SJSA1 (cell line): ENCODE measurements at regions not wholly inside any gene's neighbourhood (a gene's known extent, or its start where the extent isn't known, plus 50 kb on each side); places are given as distances from the start of the nearest gene placed in this dataset.

ENCODE experiments used
- DNase-seq, 2 experiments: peaks; one replicate each; pipeline ENCODE4 v3.0.0-alpha.2; 2015 to 2020; ENCODE audit warnings: low spot score in 2 of 2, low read depth in 1 of 2
- H3K27ac ChIP-seq: fragments of 250-450 bp; sonication (Bioruptor Pico); 2 replicates; pipeline ENCODE4 v1.5.1; 2020; ENCODE audit warnings: mild to moderate bottlenecking, moderate library complexity
- H3K27me3 ChIP-seq: fragments of 250-450 bp; sonication (Bioruptor Pico); replicated peaks from 2 replicates; pipeline ENCODE4 v1.5.1; 2020; ENCODE audit warnings: mild to moderate bottlenecking, moderate library complexity
- H3K36me3 ChIP-seq: fragments of 250-450 bp; sonication (Bioruptor Pico); 2 replicates; pipeline ENCODE4 v1.5.1; 2020; ENCODE audit warnings: mild to moderate bottlenecking
- H3K4me1 ChIP-seq: fragments of 250-450 bp; sonication (Bioruptor Pico); replicated peaks from 2 replicates; pipeline ENCODE4 v1.6.1; 2021; ENCODE audit warnings: mild to moderate bottlenecking
- H3K4me3 ChIP-seq: fragments of 250-450 bp; sonication (Bioruptor Pico); 2 replicates; pipeline ENCODE4 v1.5.1; 2020; ENCODE audit warnings: mild to moderate bottlenecking
- H3K9me3 ChIP-seq: fragments of 250-450 bp; sonication (Bioruptor Pico); replicated peaks from 2 replicates; pipeline ENCODE4 v1.5.1; 2020; ENCODE audit warnings: mild to moderate bottlenecking

DNA sequence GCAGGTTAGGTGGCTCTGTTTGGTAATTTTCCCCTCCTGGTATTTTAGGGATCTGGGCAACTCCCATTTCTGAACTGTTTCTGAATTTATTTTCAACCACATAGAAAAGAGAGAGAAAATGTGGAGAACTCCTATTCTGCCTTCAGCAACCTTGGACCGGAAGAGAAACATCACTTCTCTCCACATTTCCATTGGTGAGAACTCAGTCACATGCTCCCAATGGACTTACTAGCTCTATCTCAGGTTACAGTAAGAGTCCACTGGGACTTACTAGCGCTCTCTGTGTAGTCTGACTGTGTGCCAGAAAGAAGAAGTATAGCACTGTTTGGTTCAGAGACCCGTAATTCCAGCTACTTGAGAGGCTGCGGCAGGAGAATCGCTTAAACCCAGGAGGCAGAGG lies 383.2 kb downstream of the DUSP6 start:
- no peaks in the 10 kb centered on the region for H3K36me3 ChIP-seq
- no peaks in the 10 kb centered on the region for H3K4me1 ChIP-seq
- DNase-seq = no peak
- H3K4me3 ChIP-seq = no peak overlapping the region
- no peaks in the 10 kb centered on the region for H3K27me3 ChIP-seq
- no peaks in the 10 kb centered on the region for H3K9me3 ChIP-seq
- no peak overlapping the region for H3K27ac ChIP-seq

DNA sequence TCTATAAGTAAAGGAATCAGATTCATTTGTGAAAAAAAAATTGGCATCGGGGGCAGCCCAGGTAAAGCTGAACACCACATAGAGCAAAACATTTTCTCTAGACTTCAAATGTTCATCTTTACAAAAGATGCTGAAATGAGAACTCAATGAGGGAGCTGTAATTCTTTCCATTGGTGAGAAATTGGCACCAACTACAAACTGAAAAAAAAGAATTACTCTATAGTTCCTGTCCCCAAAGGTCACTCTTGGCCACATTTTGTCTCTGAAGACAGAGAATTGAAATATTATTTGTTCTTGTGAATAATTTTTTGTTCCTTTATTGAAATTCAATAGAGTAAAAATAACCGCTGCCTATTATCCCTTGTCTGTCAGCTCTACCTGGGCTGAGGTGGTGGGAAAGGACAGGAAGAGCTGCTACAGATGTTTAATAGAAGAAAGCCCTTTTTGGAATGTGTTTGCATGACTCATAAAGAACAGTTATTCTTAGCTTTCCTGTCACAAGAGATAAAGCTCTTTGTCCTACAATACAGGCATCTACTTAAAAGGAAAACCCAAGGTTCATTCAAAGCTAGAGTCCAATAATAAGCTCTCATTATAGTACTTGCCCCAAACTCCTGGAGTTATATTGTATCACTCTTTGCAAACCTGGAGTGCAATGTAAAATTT lies 380.1 kb upstream of the KITLG start:
- H3K27ac ChIP-seq = no peak overlapping the region
- H3K9me3 ChIP-seq = no peaks in the 10 kb centered on the region

DNA sequence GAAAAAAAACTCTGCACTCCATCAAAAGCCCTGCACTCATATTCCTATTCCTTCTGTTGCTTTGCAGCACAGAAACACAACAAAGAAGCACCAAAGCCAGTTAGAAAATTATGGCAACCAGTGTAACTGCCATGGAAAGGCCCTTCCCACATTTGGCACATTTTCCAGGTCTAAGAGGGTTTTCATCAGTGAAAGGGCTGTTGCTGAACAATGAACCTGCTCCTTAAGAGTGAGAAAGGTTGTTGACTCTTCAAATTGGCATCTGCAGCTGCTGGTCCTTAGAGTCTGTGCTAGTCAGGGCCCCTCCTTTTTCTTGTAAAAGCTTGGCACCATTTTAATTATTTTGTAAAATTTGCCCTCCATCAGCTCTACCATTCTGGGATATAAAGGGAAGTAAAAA lies 378.7 kb upstream of the KITLG start:
- H3K36me3 ChIP-seq = no peaks in the 10 kb centered on the region
- H3K4me3 ChIP-seq = no peak overlapping the region
- DNase-seq = no peak
- H3K4me1 ChIP-seq = no peaks in the 10 kb centered on the region
- no peaks in the 10 kb centered on the region for H3K9me3 ChIP-seq
- no peak overlapping the region for H3K27ac ChIP-seq
- no peaks in the 10 kb centered on the region for H3K27me3 ChIP-seq

More for the DNA sequence above, 380.1 kb upstream of the KITLG start:
- no peaks in the 10 kb centered on the region for H3K4me1 ChIP-seq
- no peak for DNase-seq
- no peak overlapping the region for H3K4me3 ChIP-seq
- no peaks in the 10 kb centered on the region for H3K27me3 ChIP-seq
- H3K36me3 ChIP-seq = no peaks in the 10 kb centered on the region

DNA sequence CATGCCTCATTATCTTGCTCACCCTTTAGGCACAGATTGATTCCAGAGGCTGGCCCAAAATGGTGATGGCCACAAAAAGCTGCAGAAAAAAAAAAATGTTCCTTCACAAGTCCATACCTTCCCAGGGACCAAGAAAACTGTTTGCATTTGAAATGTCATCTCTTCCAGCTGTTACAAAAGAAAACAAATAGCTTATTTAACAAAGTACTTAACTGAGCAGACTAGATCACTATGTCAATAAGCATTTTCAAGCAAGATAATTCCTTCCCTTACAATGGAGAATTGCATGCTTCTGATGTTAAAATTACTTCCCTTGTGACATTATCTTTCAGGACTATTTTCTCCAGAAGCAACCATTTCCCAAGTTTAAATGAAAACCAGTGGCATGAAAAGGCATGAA lies 377.9 kb upstream of the KITLG start:
- no peaks in the 10 kb centered on the region for H3K4me1 ChIP-seq
- no peaks in the 10 kb centered on the region for H3K27me3 ChIP-seq
- H3K9me3 ChIP-seq = no peaks in the 10 kb centered on the region
- no peak for DNase-seq
- no peak overlapping the region for H3K4me3 ChIP-seq
- H3K27ac ChIP-seq = no peak overlapping the region
- no peaks in the 10 kb centered on the region for H3K36me3 ChIP-seq

DNA sequence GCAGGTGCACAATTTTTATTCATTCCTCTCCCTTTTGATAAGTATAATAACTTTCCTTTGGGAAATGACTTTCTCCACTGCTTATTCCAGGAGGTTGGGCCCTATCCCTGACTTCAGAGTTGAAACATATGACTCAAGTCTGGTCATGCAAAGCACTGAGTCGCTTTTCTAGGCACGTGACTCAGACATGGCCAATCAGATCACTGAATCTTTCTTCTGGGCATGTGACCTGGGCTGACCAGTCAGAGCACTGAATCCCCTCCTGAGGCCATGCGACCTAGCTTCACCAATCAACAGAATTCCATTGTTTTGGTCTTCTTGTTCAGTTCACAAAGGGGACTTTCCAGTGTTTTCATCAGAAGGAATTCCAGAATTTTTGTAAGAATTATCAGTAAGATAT lies 377.1 kb upstream of the KITLG start:
- Histone ChIP-seq H3K4me1 (no peaks in the 10 kb centered on the region), H3K27me3 (no peaks in the 10 kb centered on the region), H3K4me3 (no peak overlapping the region), H3K36me3 (no peaks in the 10 kb centered on the region), H3K9me3 (no peaks in the 10 kb centered on the region), H3K27ac (no peak overlapping the region)
- DNase-seq = no peak

DNA sequence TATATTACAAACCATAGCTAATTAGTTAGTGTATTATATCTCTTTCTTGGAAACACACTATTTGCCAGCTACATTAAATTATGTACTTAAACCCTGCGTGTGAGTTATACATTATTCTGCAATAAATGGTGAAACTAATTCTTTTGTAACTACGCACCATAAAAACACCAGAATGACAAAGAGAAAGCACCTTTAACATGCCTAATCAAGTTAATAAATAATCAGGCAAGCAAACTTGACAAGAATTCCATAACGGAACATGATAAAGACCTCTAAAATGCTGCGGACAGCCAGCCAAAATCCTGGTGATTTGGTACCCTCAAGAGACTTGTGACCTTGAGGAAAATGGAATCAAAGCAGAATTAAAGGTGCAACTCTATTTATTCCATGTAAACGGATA lies 375.3 kb upstream of the KITLG start:
- Histone ChIP-seq H3K4me3 (no peak overlapping the region), H3K9me3 (no peaks in the 10 kb centered on the region), H3K36me3 (no peaks in the 10 kb centered on the region)

DNA sequence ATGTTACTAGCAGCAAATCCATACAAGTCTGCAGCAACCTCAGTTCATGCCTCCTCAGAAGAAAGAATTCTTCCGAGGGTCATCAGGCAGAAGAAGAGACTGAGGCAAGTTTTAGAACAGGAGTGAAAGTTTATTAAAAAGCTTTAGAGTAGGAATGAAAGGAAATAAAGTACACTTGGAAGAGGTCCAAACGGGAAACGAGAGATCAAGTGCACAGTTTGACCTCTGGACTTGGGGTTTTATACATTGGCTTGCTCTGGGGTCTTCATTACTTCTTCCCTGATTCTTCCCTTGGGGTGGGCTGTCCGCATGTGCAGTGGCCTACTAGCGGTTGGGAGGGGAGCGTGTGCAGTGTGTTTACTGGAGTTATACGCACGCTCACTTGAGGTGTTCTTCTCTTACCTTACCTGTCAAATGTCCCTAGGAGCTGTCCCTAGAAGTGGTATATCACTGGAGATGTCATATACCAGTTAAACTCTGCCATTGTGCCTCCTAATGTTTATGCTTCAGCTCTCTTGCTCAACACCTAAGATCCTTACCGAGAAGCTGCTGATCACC lies 372.8 kb upstream of the KITLG start:
- no peaks in the 10 kb centered on the region for H3K4me1 ChIP-seq
- DNase-seq = no peak
- no peak overlapping the region for H3K27ac ChIP-seq

More for the DNA sequence above, 375.3 kb upstream of the KITLG start:
- DNase-seq = no peak
- Histone ChIP-seq H3K4me1 (no peaks in the 10 kb centered on the region), H3K27me3 (no peaks in the 10 kb centered on the region), H3K27ac (no peak overlapping the region)

DNA sequence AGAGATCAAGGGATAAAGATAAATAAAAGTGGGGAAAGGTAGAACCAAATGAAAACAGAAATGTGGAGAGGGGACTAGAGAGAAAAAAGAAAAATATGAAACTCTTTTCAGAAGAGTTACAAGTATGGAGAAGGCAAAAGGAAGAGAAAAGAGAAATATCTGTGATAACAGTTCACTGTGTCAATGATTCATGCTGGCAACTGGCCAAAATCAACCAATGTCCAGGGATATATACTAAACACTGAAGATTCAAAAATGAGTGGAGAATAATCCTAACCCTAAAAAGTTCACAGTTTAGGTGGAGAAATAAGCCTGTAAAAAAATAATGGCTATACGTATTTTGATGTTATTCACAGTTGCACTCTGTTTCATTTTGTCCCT lies 372.3 kb upstream of the KITLG start:
- H3K36me3 ChIP-seq = no peaks in the 10 kb centered on the region
- no peak overlapping the region for H3K27ac ChIP-seq
- no peak for DNase-seq
- H3K27me3 ChIP-seq = no peaks in the 10 kb centered on the region
- no peaks in the 10 kb centered on the region for H3K9me3 ChIP-seq
- H3K4me1 ChIP-seq = no peaks in the 10 kb centered on the region
- H3K4me3 ChIP-seq = no peak overlapping the region

More for the DNA sequence above, 372.8 kb upstream of the KITLG start:
- Histone ChIP-seq H3K27me3 (no peaks in the 10 kb centered on the region), H3K36me3 (no peaks in the 10 kb centered on the region), H3K9me3 (no peaks in the 10 kb centered on the region), H3K4me3 (no peak overlapping the region)

DNA sequence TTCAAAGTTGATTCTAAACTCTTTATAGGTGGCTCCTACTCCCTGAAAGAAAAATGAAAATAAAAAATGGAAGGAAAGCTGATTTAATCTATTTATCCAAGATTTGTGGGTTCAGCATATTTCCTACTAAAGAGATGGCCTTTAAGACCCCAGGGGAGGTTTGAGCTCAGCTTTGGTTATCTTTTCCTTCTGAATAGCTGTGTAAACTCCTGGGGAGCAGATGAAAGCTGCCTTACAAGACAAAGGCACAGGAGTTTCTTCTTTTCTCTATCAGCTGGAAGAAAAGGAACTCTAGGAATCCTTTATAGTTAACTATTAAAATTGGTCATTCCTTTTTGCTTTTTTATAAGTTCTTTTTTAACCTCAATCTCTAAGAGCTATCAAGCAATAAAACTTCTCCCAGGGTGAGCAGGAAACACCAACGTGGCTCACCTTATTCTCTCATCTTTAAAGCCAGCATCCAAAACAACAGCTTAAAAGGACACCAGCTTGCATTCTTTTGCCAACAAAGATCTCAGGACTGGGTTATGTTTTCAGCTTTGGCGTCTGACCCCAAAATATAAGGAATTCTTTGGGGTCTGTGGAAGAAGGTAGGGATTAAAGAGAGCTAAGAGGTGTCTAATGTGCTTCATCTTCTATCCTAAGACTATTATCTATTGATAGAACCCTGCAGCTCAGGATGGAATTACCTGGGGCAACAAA lies 371.7 kb upstream of the KITLG start:
- Histone ChIP-seq H3K9me3 (no peaks in the 10 kb centered on the region), H3K27ac (no peak overlapping the region), H3K4me3 (no peak overlapping the region), H3K36me3 (no peaks in the 10 kb centered on the region), H3K27me3 (no peaks in the 10 kb centered on the region), H3K4me1 (peaks cover 1% of the 10 kb centered on the region)
- DNase-seq = no peak

DNA sequence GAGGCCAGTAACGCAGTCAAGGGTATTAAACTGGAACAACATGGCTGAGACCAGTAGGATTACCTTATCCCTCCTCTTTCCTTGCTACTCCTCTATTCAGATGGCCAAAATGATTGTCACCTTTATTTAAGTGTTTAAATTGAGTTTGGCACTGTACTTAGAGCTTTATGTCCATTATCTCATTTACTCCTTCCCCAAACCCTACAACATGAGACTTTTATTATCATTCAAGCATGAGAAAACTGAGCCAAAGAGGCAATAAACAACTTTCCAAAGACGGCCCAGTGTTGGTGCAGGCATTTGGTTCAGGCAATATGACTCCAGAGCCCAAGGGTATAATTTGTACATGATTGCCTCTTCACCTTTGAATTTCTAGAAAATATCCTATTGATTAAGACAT lies 370.9 kb upstream of the KITLG start:
- no peak for DNase-seq
- H3K4me3 ChIP-seq = no peak overlapping the region
- H3K27ac ChIP-seq = no peak overlapping the region
- no peaks in the 10 kb centered on the region for H3K36me3 ChIP-seq
- H3K4me1 ChIP-seq = peaks cover 10% of the 10 kb centered on the region
- no peaks in the 10 kb centered on the region for H3K27me3 ChIP-seq
- H3K9me3 ChIP-seq = no peaks in the 10 kb centered on the region

DNA sequence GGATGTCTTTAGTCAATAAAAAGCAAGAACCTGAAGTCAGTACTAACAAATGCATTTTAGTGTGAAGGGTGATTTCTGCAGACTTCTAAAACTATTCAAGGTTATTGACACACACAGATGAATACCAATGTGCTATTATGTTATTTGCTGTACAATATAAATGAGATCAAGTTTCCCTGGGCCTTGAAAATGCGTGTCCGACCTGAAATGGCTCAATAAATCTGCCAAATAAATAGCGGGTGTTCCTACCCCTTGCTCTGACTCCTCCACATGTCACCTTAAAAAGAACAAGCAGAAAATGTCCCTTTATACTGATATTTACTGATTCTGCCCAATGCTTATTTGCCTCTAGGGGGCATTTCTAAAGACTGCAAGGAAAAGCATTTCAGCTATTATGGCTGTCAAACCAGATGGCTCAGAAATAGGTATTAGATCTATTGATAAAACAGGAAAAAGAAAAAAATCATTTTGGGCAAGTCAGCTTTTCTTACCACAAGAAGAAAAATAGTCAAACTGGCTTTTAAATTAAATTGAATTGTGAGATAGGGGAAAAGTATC lies 367.3 kb upstream of the KITLG start:
- Histone ChIP-seq H3K9me3 (no peaks in the 10 kb centered on the region), H3K27me3 (no peaks in the 10 kb centered on the region), H3K4me3 (no peak overlapping the region), H3K4me1 (peaks cover 14% of the 10 kb centered on the region), H3K36me3 (no peaks in the 10 kb centered on the region), H3K27ac (no peak overlapping the region)
- no peak for DNase-seq

DNA sequence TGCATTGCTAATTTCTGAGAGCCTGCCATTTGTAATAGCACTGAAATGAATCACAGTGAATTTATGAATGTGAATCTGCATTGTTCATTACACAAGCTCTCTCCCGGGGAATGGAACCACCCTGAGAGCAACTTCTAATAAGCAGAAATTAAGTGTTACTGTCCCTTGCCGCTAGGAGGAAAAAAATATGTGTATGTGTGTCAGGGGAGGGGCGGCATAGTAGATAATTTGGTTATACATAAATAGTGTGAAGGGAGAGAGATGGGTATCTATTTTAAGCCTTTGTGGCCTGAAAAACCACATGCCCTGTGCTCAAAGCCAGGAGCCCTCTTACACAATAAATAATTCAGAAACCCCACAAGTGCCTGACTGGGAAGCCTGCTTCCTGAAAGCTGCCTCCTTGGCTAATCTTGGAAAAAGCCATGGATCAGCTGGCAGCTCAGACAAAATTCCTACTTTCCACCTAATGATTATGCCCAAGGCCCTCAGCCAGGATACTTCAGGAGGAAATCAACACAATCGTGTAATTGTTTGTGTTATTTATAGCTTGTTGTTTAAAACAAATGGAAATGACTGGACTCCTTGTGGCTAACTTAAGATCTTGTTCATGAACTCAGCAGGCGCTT lies 366.2 kb upstream of the KITLG start:
- H3K9me3 ChIP-seq = no peaks in the 10 kb centered on the region
- no peaks in the 10 kb centered on the region for H3K27me3 ChIP-seq
- H3K36me3 ChIP-seq = no peaks in the 10 kb centered on the region
- H3K27ac ChIP-seq = no peak overlapping the region
- no peak overlapping the region for H3K4me3 ChIP-seq
- H3K4me1 ChIP-seq = peaks cover 14% of the 10 kb centered on the region
- DNase-seq = no peak

DNA sequence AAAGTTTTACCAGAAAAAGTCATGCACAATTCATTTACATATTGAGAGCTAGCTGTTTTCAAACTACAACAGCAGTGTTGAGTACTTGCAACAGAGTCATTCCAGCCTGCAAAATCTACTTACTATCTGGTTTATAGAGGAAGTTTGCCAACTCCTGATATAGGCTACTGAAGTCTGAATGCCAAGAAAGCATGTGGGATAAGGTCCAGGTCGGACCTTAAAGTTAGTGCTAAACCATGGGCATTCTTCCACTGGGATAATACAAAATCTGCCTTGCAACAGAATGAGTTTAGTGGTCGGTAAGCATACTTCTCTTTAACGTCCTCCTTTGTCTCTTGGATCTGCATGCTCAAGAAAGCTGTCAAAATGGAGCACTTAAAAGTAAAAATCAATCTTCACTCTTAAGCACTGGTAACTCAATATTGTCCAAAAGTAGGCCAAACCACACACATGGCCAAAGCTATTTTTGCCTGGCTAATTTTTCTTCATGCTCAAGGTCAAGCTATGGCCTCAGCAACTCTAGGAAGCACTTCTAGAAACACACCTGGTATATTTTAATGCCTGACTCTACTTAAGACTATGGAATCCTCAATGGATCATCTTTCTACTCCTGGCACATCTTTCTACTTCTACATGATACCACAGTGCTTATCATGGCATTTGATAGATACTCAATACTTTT lies 364.9 kb upstream of the KITLG start:
- DNase-seq = no peak
- H3K9me3 ChIP-seq = no peaks in the 10 kb centered on the region
- H3K27me3 ChIP-seq = no peaks in the 10 kb centered on the region
- no peak overlapping the region for H3K27ac ChIP-seq
- no peak overlapping the region for H3K4me3 ChIP-seq
- no peaks in the 10 kb centered on the region for H3K36me3 ChIP-seq
- peaks cover 14% of the 10 kb centered on the region for H3K4me1 ChIP-seq
